ENCODE measurements at regions not wholly inside any gene's neighbourhood (a gene's known extent, or its start where the extent isn't known, plus 50 kb on each side); places are given as distances from the start of the nearest gene placed in this dataset.

DNA sequence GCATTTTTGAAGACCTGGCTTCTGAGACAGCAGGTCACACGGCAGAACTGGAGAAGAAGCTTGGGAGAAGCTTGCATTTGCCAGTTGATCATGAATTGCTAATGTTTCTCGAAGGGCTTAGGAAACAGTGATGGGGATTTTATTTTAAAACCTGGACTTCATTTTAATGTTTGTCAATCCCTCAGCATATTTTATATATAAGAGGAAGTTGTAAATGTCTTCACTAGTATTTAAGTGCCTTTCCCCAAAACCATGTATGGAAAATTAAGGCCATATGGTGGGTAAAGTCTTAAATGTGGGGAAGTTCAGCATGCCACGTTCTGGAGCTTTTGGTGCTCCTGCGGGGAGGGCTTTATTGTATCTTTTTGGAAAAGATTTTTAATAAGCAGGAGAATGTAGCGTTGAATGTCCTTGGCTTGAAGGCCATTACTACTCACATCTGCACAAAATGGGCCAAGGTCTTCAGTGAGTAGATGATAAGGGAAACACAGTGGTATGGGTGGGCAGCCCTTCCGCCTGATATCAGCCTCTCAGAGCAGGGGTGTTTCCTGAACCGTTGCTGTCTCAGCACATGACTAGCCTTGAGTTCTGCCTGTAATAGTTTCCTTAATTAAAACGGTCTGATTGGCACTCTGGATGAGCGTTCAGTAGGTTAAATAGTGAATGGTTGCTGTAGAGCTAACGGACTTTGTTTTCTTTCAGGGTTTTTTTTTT is 511.4 kb downstream of the PCNX1 start:
- Histone ChIP-seq H3K9me3 (replicated peaks; ENCODE audit: control insufficient read depth, insufficient read depth, low read length) (no peaks in the 10 kb centered on the region), H3K27ac (ENCODE audit: insufficient read depth, low read depth, low read length) (no peak overlapping the region), H3K79me2 (ENCODE audit: control insufficient read depth, insufficient read depth, low read length) (no peaks in the 10 kb centered on the region), H3K4me3 (replicated peaks in 1 of 3; ENCODE audit: insufficient read depth in 1 of 3, low read depth in 1 of 3, low read length in 3 of 3) (no peak overlapping the region), H3K36me3 (ENCODE audit: control insufficient read depth in 2 of 2, extremely low read depth in 1 of 2, insufficient read depth in 2 of 2, low read length in 2 of 2) (no peaks in the 10 kb centered on the region), H4K20me1 (replicated peaks; ENCODE audit: control insufficient read depth, extremely low read depth, insufficient read depth, low read length) (no peaks in the 10 kb centered on the region), H2AFZ (ENCODE audit: low read depth, low read length) (no peak overlapping the region), H3K9me1 (replicated peaks; ENCODE audit: control insufficient read depth, extremely low read depth, insufficient read depth, low read length) (no peaks in the 10 kb centered on the region), H3K4me1 (ENCODE audit: control insufficient read depth, extremely low read depth, insufficient read depth, low read length) (no peaks in the 10 kb centered on the region), H3K9ac (replicated peaks; ENCODE audit: extremely low read depth, insufficient read depth, low read length) (no peak overlapping the region), H3K4me2 (ENCODE audit: insufficient read depth, low read length) (no peak overlapping the region), H3K27me3 (ENCODE audit: control insufficient read depth in 2 of 2, insufficient read depth in 2 of 2, low read length in 2 of 2) (no peaks in the 10 kb centered on the region)
- TF ChIP-seq, protein P1, sequence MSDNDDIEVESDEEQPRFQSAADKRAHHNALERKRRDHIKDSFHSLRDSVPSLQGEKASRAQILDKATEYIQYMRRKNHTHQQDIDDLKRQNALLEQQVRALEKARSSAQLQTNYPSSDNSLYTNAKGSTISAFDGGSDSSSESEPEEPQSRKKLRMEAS (IDR thresholded peaks at IDR 0.05; ENCODE audit: insufficient read depth, insufficient read length): no peak
- TF ChIP-seq EZH2 (IDR thresholded peaks at IDR 0.05; ENCODE audit: borderline replicate concordance, low read depth, low read length, severe bottlenecking) (no peak), POLR2A (IDR thresholded peaks at IDR 0.05; ENCODE audit: low read depth, low read length) (no peak), JUN (IDR thresholded peaks at IDR 0.05; ENCODE audit: borderline replicate concordance, insufficient read depth, insufficient read length, low read depth) (no peak), POLR2AphosphoS5 (IDR thresholded peaks at IDR 0.05; ENCODE audit: insufficient read depth, low read depth, low read length) (no peak), MYC (IDR thresholded peaks at IDR 0.05; ENCODE audit: low read depth, low read length) (no peak), FOS (IDR thresholded peaks at IDR 0.05; ENCODE audit: borderline replicate concordance, insufficient read depth, low read length) (no peak), GATA2 (IDR thresholded peaks at IDR 0.05; ENCODE audit: insufficient read depth, insufficient read length, low read depth, low read length) (no peak)
- TF ChIP-seq, protein P2, sequence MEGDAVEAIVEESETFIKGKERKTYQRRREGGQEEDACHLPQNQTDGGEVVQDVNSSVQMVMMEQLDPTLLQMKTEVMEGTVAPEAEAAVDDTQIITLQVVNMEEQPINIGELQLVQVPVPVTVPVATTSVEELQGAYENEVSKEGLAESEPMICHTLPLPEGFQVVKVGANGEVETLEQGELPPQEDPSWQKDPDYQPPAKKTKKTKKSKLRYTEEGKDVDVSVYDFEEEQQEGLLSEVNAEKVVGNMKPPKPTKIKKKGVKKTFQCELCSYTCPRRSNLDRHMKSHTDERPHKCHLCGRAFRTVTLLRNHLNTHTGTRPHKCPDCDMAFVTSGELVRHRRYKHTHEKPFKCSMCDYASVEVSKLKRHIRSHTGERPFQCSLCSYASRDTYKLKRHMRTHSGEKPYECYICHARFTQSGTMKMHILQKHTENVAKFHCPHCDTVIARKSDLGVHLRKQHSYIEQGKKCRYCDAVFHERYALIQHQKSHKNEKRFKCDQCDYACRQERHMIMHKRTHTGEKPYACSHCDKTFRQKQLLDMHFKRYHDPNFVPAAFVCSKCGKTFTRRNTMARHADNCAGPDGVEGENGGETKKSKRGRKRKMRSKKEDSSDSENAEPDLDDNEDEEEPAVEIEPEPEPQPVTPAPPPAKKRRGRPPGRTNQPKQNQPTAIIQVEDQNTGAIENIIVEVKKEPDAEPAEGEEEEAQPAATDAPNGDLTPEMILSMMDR (IDR thresholded peaks at IDR 0.05; ENCODE audit: extremely low read depth in 1 of 2, insufficient read depth in 1 of 2, low read depth in 1 of 2, low read length in 2 of 2): no peak
- no peak for DNase-seq (ENCODE audit: low read depth, low spot score)
- no peak for FAIRE-seq
- dilution Hi-C loops (cut with MboI; ENCODE audit: extremely low pct_ligation_motif_present, low sequenced_read_pairs): no loop called here
- ChIA-PET CTCF (no interaction called here), POLR2A (no interaction called here)
- no TSS peak for BruUV-seq (replicated peaks)
- intact Hi-C loops (cut with micrococcal nuclease): no loop called here
